Neural cell (in vitro differentiated cells): ENCODE measurements at regions not wholly inside any gene's neighbourhood (a gene's known extent, or its start where the extent isn't known, plus 50 kb on each side); places are given as distances from the start of the nearest gene placed in this dataset.

Source experiments
- H2AFZ ChIP-seq: fragments of 200-600, 300-800 bp; sonication (generic), shearing (Covaris generic); 2 replicates; pipeline ENCODE4 v1.6.0; 2014; ENCODE audit warnings: low read depth, mild to moderate bottlenecking, antibody characterized with exemption, low read length, moderate library complexity
- H3F3A ChIP-seq: fragments of 200-600 bp; shearing (Covaris generic); 2 replicates; pipeline ENCODE4 v1.6.1; 2016; ENCODE audit warnings: mild to moderate bottlenecking, moderate library complexity, mixed read lengths, antibody characterized with exemption, low read length; ENCODE audit not compliant: insufficient read depth, poor library complexity, severe bottlenecking
- H3K27ac ChIP-seq: fragments of 200-600, 300-800 bp; sonication (generic), shearing (Covaris generic); 2 replicates; pipeline ENCODE4 v1.5.1; 2014; ENCODE audit warnings: mild to moderate bottlenecking, low read length, moderate library complexity
- H3K27me3 ChIP-seq: fragments of 300-800, 200-600 bp; sonication (generic), shearing (Covaris generic); 2 replicates; pipeline ENCODE4 v1.6.0; 2014; ENCODE audit warnings: mild to moderate bottlenecking, low read depth, low read length, moderate library complexity; ENCODE audit not compliant: insufficient read depth
- H3K36me3 ChIP-seq: fragments of 300-800, 200-600 bp; sonication (generic), shearing (Covaris generic); 2 replicates; pipeline ENCODE4 v1.5.1; 2014; ENCODE audit warnings: mild to moderate bottlenecking, antibody characterized with exemption, low read length, moderate library complexity; ENCODE audit not compliant: insufficient read depth
- H3K4me2 ChIP-seq: fragments of 300-800, 200-600 bp; sonication (generic), shearing (Covaris generic); 2 replicates; pipeline ENCODE4 v1.6.0; 2014; ENCODE audit warnings: mild to moderate bottlenecking, low read length
- H3K4me3 ChIP-seq: fragments of 300-800, 200-600 bp; sonication (generic), shearing (Covaris generic); 2 replicates; pipeline ENCODE4 v1.5.1; 2014; ENCODE audit warnings: mild to moderate bottlenecking, low read length, moderate library complexity
- H3K79me2 ChIP-seq: fragments of 200-600 bp; shearing (Covaris generic); replicated peaks from 2 replicates; pipeline ENCODE4 v1.6.0; 2014; ENCODE audit warnings: mild to moderate bottlenecking, low read length, moderate library complexity; ENCODE audit not compliant: insufficient read depth
- H3K9ac ChIP-seq: fragments of 300-800, 200-600 bp; sonication (generic), shearing (Covaris generic); 2 replicates; pipeline ENCODE4 v1.6.1; 2016; ENCODE audit warnings: mild to moderate bottlenecking, low read length, mixed read lengths
- H3K9me2 ChIP-seq: fragments of 200-600 bp; shearing (Covaris generic); 2 replicates; pipeline ENCODE4 v1.6.1; 2016; ENCODE audit warnings: mild to moderate bottlenecking, low read length, mixed read lengths; ENCODE audit not compliant: insufficient read depth
- H3K9me3 ChIP-seq: fragments of 200-600, 300-800 bp; sonication (generic), shearing (Covaris generic); 2 replicates; pipeline ENCODE4 v1.6.1; 2016; ENCODE audit warnings: mild to moderate bottlenecking, mixed run types, low read length, moderate library complexity, mixed read lengths
- H4K20me1 ChIP-seq: fragments of 200-600 bp; shearing (Covaris generic); 2 replicates; pipeline ENCODE4 v1.6.1; 2016; ENCODE audit warnings: mild to moderate bottlenecking, mixed run types; ENCODE audit not compliant: insufficient read depth
- EP300 ChIP-seq: fragments of 450-650 bp; conservative IDR thresholded peaks from 2 replicates; pipeline ENCODE4 v1.6.1; 2014; ENCODE audit warnings: antibody characterized with exemption, mild to moderate bottlenecking, moderate library complexity; ENCODE audit not compliant: poor library complexity, severe bottlenecking
- EZH2 ChIP-seq: fragments of 200-600, 300-800 bp; shearing (Covaris generic), sonication (generic); IDR thresholded peaks from 2 replicates; pipeline ENCODE4 v1.6.1; 2014; ENCODE audit warnings: antibody characterized with exemption, low read length, borderline replicate concordance, mild to moderate bottlenecking; ENCODE audit not compliant: insufficient read depth, poor library complexity, severe bottlenecking
- MXI1 ChIP-seq: fragments of 450-650 bp; conservative IDR thresholded peaks from 2 replicates; pipeline ENCODE4 v1.6.1; 2014; ENCODE audit warnings: antibody characterized with exemption, mild to moderate bottlenecking; ENCODE audit not compliant: poor library complexity, severe bottlenecking
- POLR2AphosphoS5 ChIP-seq: IDR thresholded peaks from 2 replicates; pipeline ENCODE4 v1.6.1; 2012
- RAD21 ChIP-seq: fragments of 450-650 bp; conservative IDR thresholded peaks from 2 replicates; pipeline ENCODE4 v1.6.1; 2014; ENCODE audit warnings: antibody characterized with exemption, mild to moderate bottlenecking, moderate library complexity
- REST ChIP-seq: IDR thresholded peaks from 2 replicates; pipeline ENCODE4 v1.6.1; 2012; ENCODE audit warnings: borderline replicate concordance
- SMC3 ChIP-seq: fragments of 450-650 bp; conservative IDR thresholded peaks from 2 replicates; pipeline ENCODE4 v1.6.1; 2014; ENCODE audit warnings: antibody characterized with exemption, mild to moderate bottlenecking, moderate library complexity; ENCODE audit not compliant: poor library complexity
- TAF1 ChIP-seq: IDR thresholded peaks from 2 replicates; pipeline ENCODE4 v1.6.1; 2012; ENCODE audit warnings: low read depth
- TF ChIP-seq, protein P1 (sequence below): fragments of 450-650 bp; IDR thresholded peaks from 2 replicates; pipeline ENCODE4 v1.5.1; 2014; ENCODE audit warnings: antibody characterized with exemption, mild to moderate bottlenecking, moderate library complexity; ENCODE audit not compliant: poor library complexity, severe bottlenecking

DNA sequence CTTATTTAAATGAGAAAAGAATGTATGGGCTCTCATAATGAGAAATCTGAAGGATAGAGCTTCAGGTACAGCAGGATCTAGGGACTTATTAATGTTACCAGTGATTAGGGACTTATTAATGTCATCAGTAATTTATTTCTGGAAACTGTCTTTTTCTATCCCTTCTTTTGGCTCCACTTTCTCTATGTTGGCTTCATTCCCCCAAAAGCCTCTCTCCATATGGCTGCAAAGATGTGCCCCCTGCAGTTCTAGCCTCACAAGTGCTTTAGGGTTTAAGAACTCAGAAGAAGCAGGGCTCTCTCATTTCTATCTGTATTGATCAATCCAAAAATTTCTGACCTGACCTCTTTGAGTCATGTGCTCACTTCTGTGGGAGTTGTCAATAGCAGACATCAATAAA is 480.9 kb downstream of the TXNL1 start:
- Histone ChIP-seq H3K9ac (no peak overlapping the region), H3K9me3 (no peaks in the 10 kb centered on the region), H3K27me3 (no peaks in the 10 kb centered on the region), H3K79me2 (no peaks in the 10 kb centered on the region), H3K9me2 (no peaks in the 10 kb centered on the region), H2AFZ (no peak overlapping the region), H3K27ac (no peak overlapping the region), H3K4me3 (no peak overlapping the region), H3F3A (no peaks in the 10 kb centered on the region), H3K4me2 (no peak overlapping the region), H3K36me3 (no peaks in the 10 kb centered on the region), H4K20me1 (no peaks in the 10 kb centered on the region)
- TF ChIP-seq SMC3: no peak

- Histone ChIP-seq H3K4me3 (peak overlapping the region; percentile 13), H3K79me2 (no peaks in the 10 kb centered on the region), H3K9me2 (no peaks in the 10 kb centered on the region), H2AFZ (no peak overlapping the region), H3K27ac (no peak overlapping the region), H3K9ac (no peak overlapping the region), H3K4me2 (no peak overlapping the region), H4K20me1 (no peaks in the 10 kb centered on the region), H3K9me3 (no peaks in the 10 kb centered on the region), H3K27me3 (no peaks in the 10 kb centered on the region), H3F3A (no peaks in the 10 kb centered on the region), H3K36me3 (no peaks in the 10 kb centered on the region)
- TF ChIP-seq, protein P1, sequence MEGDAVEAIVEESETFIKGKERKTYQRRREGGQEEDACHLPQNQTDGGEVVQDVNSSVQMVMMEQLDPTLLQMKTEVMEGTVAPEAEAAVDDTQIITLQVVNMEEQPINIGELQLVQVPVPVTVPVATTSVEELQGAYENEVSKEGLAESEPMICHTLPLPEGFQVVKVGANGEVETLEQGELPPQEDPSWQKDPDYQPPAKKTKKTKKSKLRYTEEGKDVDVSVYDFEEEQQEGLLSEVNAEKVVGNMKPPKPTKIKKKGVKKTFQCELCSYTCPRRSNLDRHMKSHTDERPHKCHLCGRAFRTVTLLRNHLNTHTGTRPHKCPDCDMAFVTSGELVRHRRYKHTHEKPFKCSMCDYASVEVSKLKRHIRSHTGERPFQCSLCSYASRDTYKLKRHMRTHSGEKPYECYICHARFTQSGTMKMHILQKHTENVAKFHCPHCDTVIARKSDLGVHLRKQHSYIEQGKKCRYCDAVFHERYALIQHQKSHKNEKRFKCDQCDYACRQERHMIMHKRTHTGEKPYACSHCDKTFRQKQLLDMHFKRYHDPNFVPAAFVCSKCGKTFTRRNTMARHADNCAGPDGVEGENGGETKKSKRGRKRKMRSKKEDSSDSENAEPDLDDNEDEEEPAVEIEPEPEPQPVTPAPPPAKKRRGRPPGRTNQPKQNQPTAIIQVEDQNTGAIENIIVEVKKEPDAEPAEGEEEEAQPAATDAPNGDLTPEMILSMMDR: no peak
- TF ChIP-seq MXI1 (no peak), EZH2 (no peak), EP300 (no peak), POLR2AphosphoS5 (no peak), TAF1 (no peak), REST (no peak), SMC3 (no peak), RAD21 (no peak)
These were observed 485.7 kb downstream of the TXNL1 start for GRCh38 chr18:56152551-56153310.
